Liver (tissue), 3 donors: ENCODE measurements at regions not wholly inside any gene's neighbourhood (a gene's known extent, or its start where the extent isn't known, plus 50 kb on each side); places are given as distances from the start of the nearest gene placed in this dataset.

ENCODE experiments used
- CTCF ChIP-seq: fragments of 150-350 bp; IDR thresholded peaks from 2 replicates; pipeline ENCODE4 v1.5.1; 2017; ENCODE audit warnings: improper control_type of control experiment, low read depth, low read length; ENCODE audit not compliant: missing input control
- JUND ChIP-seq, 2 donors: IDR thresholded peaks; 2 replicates each; pipeline ENCODE4 v1.6.1; 2016; ENCODE audit warnings: antibody characterized with exemption in 2 of 2
- MAX ChIP-seq: IDR thresholded peaks from 2 replicates; pipeline ENCODE4 v1.6.1; 2016; ENCODE audit warnings: antibody characterized with exemption
- RXRA ChIP-seq, 2 donors: IDR thresholded peaks; 2 replicates each; pipeline ENCODE4 v1.6.1; 2017 to 2018; ENCODE audit warnings: antibody characterized with exemption in 2 of 2, mild to moderate bottlenecking in 1 of 2
- SP1 ChIP-seq: IDR thresholded peaks from 2 replicates; pipeline ENCODE4 v1.6.1; 2018; ENCODE audit warnings: antibody characterized with exemption, mild to moderate bottlenecking
- TAF1 ChIP-seq: conservative IDR thresholded peaks from 2 replicates; pipeline ENCODE4 v1.6.1; 2016; ENCODE audit warnings: antibody characterized with exemption, mild to moderate bottlenecking
- donor health status: healthy.
- donor health status: healthy.

GRCh38 chr10:3323865-3324498 is 151.4 kb upstream of the PITRM1 start:
- TF ChIP-seq RXRA (IDR thresholded peaks at IDR 0.05) (no peak), CTCF (no peak), SP1 (no peak), TAF1 (no peak), MAX (no peak), JUND (IDR thresholded peaks at IDR 0.05) (no peak)
